ENCODE measurements at regions not wholly inside any gene's neighbourhood (a gene's known extent, or its start where the extent isn't known, plus 50 kb on each side); places are given as distances from the start of the nearest gene placed in this dataset.
"Not testable (repeated sequence)": the region's sequence is repeated elsewhere in the genome, so short reads cannot be mapped to it uniquely, and the experiment has no call there.

GRCh38 chr6:11462742-11463397 lies 74.7 kb upstream of the TMEM170B start:
- no peaks in the 10 kb centered on the region for H3K27me3 Mint-ChIP-seq
- ATAC-seq, result no peak
- DNase-seq, result no peak

GRCh38 chr6:11460837-11461661 lies 76.5 kb upstream of the TMEM170B start:
- Mint-ChIP-seq H3K27me3 (no peaks in the 10 kb centered on the region), H3K36me3 (ENCODE audit: low read depth) (peaks cover 3% of the 10 kb centered on the region), H3K4me1 (peaks cover 50% of the 10 kb centered on the region), H3K9me3 (no peaks in the 10 kb centered on the region), H3K27ac (peak overlapping the region; percentile 95), H3K4me3 (peak overlapping the region; percentile 69)
- ATAC-seq (peak; percentile 59), DNase-seq (peak; percentile 28)

More at GRCh38 chr6:11462742-11463397, 74.7 kb upstream of the TMEM170B start:
- Mint-ChIP-seq H3K36me3 (ENCODE audit: low read depth) (no peaks in the 10 kb centered on the region), H3K4me1 (peaks cover 58% of the 10 kb centered on the region), H3K9me3 (no peaks in the 10 kb centered on the region), H3K4me3 (no peak overlapping the region), H3K27ac (peak overlapping the region; percentile 4)

- peak; percentile 56 for ATAC-seq
- Mint-ChIP-seq H3K27me3 (no peaks in the 10 kb centered on the region), H3K9me3 (no peaks in the 10 kb centered on the region), H3K36me3 (ENCODE audit: low read depth) (peaks cover 3% of the 10 kb centered on the region), H3K4me1 (peaks cover 56% of the 10 kb centered on the region), H3K4me3 (peak overlapping the region; percentile 69), H3K27ac (peak overlapping the region; percentile 95)
- no peak for DNase-seq
Measured at GRCh38 chr6:11460001-11460668, 77.4 kb upstream of the TMEM170B start.

- peak; percentile 75 for ATAC-seq
- H3K27me3 Mint-ChIP-seq, result peaks cover 4% of the 10 kb centered on the region
- H3K36me3 Mint-ChIP-seq (ENCODE audit: low read depth), result peaks cover 3% of the 10 kb centered on the region
- H3K4me1 Mint-ChIP-seq, result peaks cover 60% of the 10 kb centered on the region
- H3K9me3 Mint-ChIP-seq, result no peaks in the 10 kb centered on the region
- DNase-seq, result no peak
- peak overlapping the region; percentile 69 for H3K4me3 Mint-ChIP-seq
- peak overlapping the region; percentile 95 for H3K27ac Mint-ChIP-seq
Measured at GRCh38 chr6:11459079-11459610, 78.4 kb upstream of the TMEM170B start.

GRCh38 chr6:11458509-11458908 lies 79.0 kb upstream of the TMEM170B start:
- DNase-seq (no peak), ATAC-seq (no peak)
- Mint-ChIP-seq H3K4me1 (peaks cover 61% of the 10 kb centered on the region), H3K9me3 (no peaks in the 10 kb centered on the region), H3K4me3 (no peak overlapping the region), H3K27ac (no peak overlapping the region), H3K36me3 (ENCODE audit: low read depth) (peaks cover 3% of the 10 kb centered on the region), H3K27me3 (peaks cover 4% of the 10 kb centered on the region)

GRCh38 chr6:11457422-11457821 lies 80.1 kb upstream of the TMEM170B start:
- not testable (repeated sequence) for DNase-seq; H3K4me3 Mint-ChIP-seq; H3K9me3 Mint-ChIP-seq; H3K36me3 Mint-ChIP-seq (ENCODE audit: low read depth); H3K27me3 Mint-ChIP-seq; ATAC-seq; H3K27ac Mint-ChIP-seq
- peaks cover 57% of the 10 kb centered on the region for H3K4me1 Mint-ChIP-seq

- H3K4me1 Mint-ChIP-seq, result peaks cover 34% of the 10 kb centered on the region
- not testable (repeated sequence) for H3K9me3 Mint-ChIP-seq; DNase-seq; ATAC-seq; H3K36me3 Mint-ChIP-seq (ENCODE audit: low read depth); H3K27me3 Mint-ChIP-seq; H3K4me3 Mint-ChIP-seq; H3K27ac Mint-ChIP-seq
Measured at GRCh38 chr6:11452106-11452505, 85.4 kb upstream of the TMEM170B start.

- ATAC-seq (no peak), DNase-seq (no peak)
- H3K36me3 Mint-ChIP-seq (ENCODE audit: low read depth), result peaks cover 2% of the 10 kb centered on the region
- no peak overlapping the region for H3K4me3 Mint-ChIP-seq
- no peak overlapping the region for H3K27ac Mint-ChIP-seq
- peaks cover 37% of the 10 kb centered on the region for H3K4me1 Mint-ChIP-seq
- peaks cover 10% of the 10 kb centered on the region for H3K9me3 Mint-ChIP-seq
- peaks cover 6% of the 10 kb centered on the region for H3K27me3 Mint-ChIP-seq
Measured at GRCh38 chr6:11450037-11450436, 87.5 kb upstream of the TMEM170B start.

GRCh38 chr6:11449408-11449807 lies 88.1 kb upstream of the TMEM170B start:
- Mint-ChIP-seq H3K36me3 (ENCODE audit: low read depth) (peaks cover 4% of the 10 kb centered on the region), H3K27ac (no peak overlapping the region), H3K4me3 (no peak overlapping the region), H3K4me1 (peaks cover 41% of the 10 kb centered on the region), H3K9me3 (peaks cover 13% of the 10 kb centered on the region), H3K27me3 (peaks cover 3% of the 10 kb centered on the region)
- no peak for DNase-seq
- no peak for ATAC-seq

GRCh38 chr6:11448038-11448437 lies 89.5 kb upstream of the TMEM170B start:
- H3K36me3 Mint-ChIP-seq (ENCODE audit: low read depth), result peaks cover 5% of the 10 kb centered on the region
- peaks cover 41% of the 10 kb centered on the region for H3K4me1 Mint-ChIP-seq
- H3K4me3 Mint-ChIP-seq, result no peak overlapping the region
- peaks cover 18% of the 10 kb centered on the region for H3K9me3 Mint-ChIP-seq
- H3K27me3 Mint-ChIP-seq, result peaks cover 2% of the 10 kb centered on the region
- ATAC-seq (no peak), DNase-seq (no peak)
- peak overlapping the region; percentile 52 for H3K27ac Mint-ChIP-seq

- peaks cover 49% of the 10 kb centered on the region for H3K4me1 Mint-ChIP-seq
- DNase-seq, result no peak
- H3K27ac Mint-ChIP-seq, result peak overlapping the region; percentile 37
- no peak overlapping the region for H3K4me3 Mint-ChIP-seq
- H3K36me3 Mint-ChIP-seq (ENCODE audit: low read depth), result peaks cover 5% of the 10 kb centered on the region
- H3K9me3 Mint-ChIP-seq, result peaks cover 21% of the 10 kb centered on the region
- no peak for ATAC-seq
- peaks cover 2% of the 10 kb centered on the region for H3K27me3 Mint-ChIP-seq
Measured at GRCh38 chr6:11447265-11447664, 90.3 kb upstream of the TMEM170B start.

GRCh38 chr6:11445146-11445545 lies 92.4 kb upstream of the TMEM170B start:
- no peak for DNase-seq
- no peak overlapping the region for H3K27ac Mint-ChIP-seq
- peaks cover 2% of the 10 kb centered on the region for H3K27me3 Mint-ChIP-seq
- H3K4me3 Mint-ChIP-seq, result no peak overlapping the region
- ATAC-seq, result no peak
- peaks cover 5% of the 10 kb centered on the region for H3K36me3 Mint-ChIP-seq (ENCODE audit: low read depth)
- peaks cover 22% of the 10 kb centered on the region for H3K9me3 Mint-ChIP-seq
- peaks cover 57% of the 10 kb centered on the region for H3K4me1 Mint-ChIP-seq

- not testable (repeated sequence) for H3K27me3 Mint-ChIP-seq; DNase-seq; H3K36me3 Mint-ChIP-seq (ENCODE audit: low read depth); ATAC-seq; H3K4me3 Mint-ChIP-seq; H3K27ac Mint-ChIP-seq
- H3K9me3 Mint-ChIP-seq, result peaks cover 23% of the 10 kb centered on the region
- peaks cover 65% of the 10 kb centered on the region for H3K4me1 Mint-ChIP-seq
Measured at GRCh38 chr6:11443125-11443524, 94.4 kb upstream of the TMEM170B start.

- H3K9me3 Mint-ChIP-seq, result peaks cover 23% of the 10 kb centered on the region
- DNase-seq, result no peak
- no peak for ATAC-seq
Measured at GRCh38 chr6:11442495-11442894, 95.1 kb upstream of the TMEM170B start.

More at GRCh38 chr6:11442495-11442894, 95.1 kb upstream of the TMEM170B start:
- peaks cover 63% of the 10 kb centered on the region for H3K4me1 Mint-ChIP-seq
- no peak overlapping the region for H3K27ac Mint-ChIP-seq
- H3K4me3 Mint-ChIP-seq, result no peak overlapping the region
- no peaks in the 10 kb centered on the region for H3K27me3 Mint-ChIP-seq
- peaks cover 3% of the 10 kb centered on the region for H3K36me3 Mint-ChIP-seq (ENCODE audit: low read depth)

All from activated naive CD8-positive, alpha-beta T cell treated with anti-CD3 and anti-CD28 coated beads, Interleukin-2, amount 50 U/mL, for 24 hours (primary cell).